ENCODE measurements at regions not wholly inside any gene's neighbourhood (a gene's known extent, or its start where the extent isn't known, plus 50 kb on each side); places are given as distances from the start of the nearest gene placed in this dataset.

DNA sequence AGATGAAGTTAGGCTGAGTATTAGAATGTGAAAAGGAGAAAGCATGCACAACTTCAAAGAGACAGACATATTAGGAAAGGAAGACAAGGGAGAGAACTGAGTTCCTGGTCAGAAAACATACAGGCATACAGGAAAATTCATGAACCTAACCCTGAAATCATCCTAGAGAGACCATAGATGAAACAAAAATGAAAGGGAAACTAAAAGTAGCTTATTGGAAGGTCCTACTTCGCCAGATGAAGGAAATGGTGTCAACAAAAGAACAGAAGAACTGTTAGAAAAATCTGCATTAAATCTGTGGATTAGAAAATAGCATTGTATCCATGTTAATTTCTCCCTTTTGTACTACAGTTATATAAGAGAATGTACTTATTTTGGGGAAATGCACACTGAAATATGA, 169.0 kb upstream of the UFM1 start:
- TF ChIP-seq, protein P1, sequence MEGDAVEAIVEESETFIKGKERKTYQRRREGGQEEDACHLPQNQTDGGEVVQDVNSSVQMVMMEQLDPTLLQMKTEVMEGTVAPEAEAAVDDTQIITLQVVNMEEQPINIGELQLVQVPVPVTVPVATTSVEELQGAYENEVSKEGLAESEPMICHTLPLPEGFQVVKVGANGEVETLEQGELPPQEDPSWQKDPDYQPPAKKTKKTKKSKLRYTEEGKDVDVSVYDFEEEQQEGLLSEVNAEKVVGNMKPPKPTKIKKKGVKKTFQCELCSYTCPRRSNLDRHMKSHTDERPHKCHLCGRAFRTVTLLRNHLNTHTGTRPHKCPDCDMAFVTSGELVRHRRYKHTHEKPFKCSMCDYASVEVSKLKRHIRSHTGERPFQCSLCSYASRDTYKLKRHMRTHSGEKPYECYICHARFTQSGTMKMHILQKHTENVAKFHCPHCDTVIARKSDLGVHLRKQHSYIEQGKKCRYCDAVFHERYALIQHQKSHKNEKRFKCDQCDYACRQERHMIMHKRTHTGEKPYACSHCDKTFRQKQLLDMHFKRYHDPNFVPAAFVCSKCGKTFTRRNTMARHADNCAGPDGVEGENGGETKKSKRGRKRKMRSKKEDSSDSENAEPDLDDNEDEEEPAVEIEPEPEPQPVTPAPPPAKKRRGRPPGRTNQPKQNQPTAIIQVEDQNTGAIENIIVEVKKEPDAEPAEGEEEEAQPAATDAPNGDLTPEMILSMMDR (conservative IDR thresholded peaks at IDR 0.05): no peak
- TF ChIP-seq EZH2 (IDR thresholded peaks at IDR 0.05; ENCODE audit: low read depth): no peak
